Activated T-cell treated with anti-CD3 and anti-CD28 coated beads for 48 hours (primary cell): ENCODE measurements at regions not wholly inside any gene's neighbourhood (a gene's known extent, or its start where the extent isn't known, plus 50 kb on each side); places are given as distances from the start of the nearest gene placed in this dataset.

Source experiments
- DNase-seq: peaks from one replicate; pipeline ENCODE4 v3.0.0-alpha.2; 2020; ENCODE audit warnings: low read depth

DNA sequence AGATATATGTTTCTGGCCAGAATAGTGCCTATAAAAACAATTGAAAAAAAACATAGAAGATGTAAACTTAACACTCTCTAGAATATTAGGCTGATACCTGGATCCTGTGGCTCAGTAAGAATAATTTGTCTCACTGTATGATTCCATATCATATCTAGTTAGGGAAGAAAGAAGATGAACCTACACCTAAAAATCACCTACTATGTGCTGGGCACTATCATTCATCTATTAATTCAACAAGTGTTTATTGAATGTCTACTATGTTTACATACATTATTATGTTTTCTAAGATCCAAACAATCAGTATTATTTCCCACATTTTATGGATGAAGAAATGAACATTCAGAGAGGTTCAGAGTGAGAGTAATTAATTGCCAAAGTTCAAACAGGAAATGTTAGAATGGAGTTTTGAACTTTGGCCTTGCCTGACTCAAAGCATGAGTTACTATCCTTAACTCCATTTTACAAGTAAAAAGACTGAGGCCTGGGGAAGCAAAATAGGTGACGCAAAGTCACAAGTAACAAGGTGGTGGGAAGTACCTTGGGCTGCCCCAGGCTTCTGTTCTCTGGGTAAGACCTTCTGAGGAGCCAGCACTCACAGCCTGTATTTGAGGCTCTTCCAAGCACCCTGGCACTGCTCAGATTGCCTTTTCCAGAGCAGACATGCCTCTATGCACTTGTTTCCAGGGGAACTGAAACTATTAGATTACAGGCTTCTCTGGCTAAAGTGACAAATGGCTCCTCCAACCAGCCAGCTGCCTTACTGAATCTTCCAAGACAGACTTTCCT lies 111.1 kb upstream of the ACSL4 start:
- no peak for DNase-seq

DNA sequence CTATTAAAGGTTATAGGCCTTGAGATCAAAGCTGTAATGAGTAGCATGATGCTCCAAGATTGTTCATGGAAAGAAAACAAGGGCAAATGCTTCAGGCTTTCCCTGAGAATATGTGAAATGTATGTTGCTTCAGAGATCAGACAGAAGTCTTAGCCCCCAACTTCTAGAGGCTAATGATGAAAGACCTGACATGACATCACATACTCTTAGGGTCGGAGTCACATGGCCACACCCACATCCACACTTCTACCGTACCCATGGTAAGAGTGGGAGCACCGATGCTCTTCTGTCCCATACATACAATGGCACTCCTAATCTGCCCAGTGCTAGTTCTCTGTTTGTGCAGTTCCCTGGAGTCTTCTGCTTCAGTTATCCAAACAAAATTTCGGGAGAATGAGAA lies 111.9 kb upstream of the ACSL4 start:
- no peak for DNase-seq

DNA sequence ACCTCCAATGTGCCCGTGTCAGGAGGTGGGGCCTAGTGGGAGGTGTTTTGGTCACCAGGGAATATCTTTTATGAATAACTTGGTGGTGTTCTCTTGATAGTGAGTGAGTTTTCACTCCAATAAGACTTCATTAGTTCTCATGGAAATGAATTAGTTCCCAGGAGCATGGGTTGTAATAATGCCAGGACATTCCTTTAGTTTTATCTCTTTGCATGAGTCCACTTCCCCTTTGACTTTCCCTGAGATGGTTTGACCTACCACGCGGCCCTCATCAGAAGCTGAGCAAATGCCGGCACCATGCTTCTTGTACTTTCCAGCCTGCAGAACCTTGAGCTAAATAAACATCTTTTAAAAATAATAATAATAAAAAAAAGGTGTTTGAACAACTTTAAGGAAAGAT lies 112.9 kb upstream of the ACSL4 start:
- DNase-seq, result no peak

DNA sequence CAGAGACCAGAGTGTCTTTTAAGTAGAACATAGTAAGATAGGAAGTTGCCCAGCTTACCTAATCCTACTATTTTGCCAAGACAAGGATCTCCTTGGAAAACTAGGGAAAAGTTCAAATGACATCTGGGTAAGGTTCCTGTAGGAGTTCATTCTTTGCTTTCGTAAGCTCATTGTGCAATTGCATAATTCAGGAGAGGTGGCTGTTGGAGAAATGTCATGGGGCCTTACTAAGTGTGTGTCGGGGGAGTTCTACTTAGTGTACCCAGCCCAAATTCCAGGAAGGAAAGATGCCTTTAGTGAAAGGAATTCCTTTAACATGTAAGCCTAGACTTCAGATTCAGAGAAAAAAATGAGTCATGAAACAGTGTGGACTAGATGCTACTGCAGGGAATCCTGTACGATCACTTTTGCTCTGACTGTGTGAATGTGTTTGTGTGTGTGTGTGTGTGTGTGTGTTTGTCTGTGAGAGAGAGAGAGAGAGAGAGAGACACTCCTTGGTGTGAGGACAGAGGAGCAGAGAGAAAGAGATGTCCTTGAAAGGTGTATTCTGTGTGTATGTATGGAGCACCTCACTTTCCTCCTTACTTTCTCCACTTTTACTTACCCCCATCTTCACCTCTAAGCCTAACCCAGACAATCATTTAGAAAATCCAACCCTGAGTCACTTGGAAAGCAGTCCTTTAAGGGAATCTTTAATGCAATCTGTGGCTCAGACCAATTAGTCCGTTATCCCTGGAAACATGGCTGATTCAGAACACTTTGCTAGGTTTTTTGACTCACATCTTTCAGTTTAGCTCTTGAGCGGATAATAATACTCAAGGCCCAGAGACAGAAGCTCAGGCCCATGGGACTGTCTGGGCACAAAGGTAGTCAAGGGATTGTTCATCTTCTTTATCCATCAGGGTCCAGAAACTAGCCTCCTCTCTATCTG lies 114.5 kb upstream of the ACSL4 start:
- no peak for DNase-seq

DNA sequence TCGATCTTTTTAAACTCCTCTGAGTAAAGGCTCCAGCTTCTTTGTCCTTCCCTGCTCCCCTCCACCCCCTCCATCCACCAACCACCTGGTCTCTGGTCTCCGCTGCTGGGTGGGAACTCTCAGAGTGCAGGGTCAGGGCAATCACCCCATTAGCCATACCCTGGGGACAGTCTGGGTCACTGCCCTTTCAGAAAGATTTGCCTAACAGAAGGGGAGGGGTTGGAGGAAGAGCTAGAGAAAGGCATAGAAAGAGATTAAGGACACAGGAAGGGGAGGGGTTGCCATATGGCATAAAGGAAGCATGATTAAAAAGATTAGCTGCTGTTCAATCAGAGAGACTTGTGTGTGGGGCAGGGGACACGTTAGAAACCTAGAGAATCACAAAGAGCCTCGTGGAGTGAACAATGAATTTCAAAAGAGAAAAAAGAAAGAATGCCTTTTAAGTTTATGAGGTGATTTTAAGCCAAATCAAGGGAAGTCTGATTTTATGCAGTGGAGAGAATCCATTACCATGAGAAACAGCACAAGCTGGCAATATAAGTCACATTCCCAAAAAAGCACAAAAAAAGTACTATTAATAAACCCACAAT lies 115.5 kb upstream of the ACSL4 start:
- DNase-seq, result no peak

DNA sequence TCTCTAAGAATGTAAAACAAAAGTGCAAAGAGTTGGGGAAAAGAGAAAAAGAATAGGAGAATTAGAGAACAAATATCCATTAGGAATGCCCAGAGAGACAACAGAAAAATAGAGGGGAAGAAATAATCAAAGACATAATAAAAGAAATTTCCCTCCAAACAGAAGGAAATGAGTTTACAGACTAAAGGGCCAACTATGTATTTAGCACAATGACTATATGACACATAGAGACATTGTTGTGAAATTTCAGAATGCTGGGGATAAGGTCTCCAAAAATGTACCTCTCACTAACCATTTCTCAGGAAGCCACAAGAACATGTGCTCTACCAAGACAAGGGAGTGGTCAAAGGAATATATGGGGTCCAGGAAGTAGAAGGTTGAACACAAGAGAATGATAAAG lies 121.0 kb upstream of the ACSL4 start:
- no peak for DNase-seq

DNA sequence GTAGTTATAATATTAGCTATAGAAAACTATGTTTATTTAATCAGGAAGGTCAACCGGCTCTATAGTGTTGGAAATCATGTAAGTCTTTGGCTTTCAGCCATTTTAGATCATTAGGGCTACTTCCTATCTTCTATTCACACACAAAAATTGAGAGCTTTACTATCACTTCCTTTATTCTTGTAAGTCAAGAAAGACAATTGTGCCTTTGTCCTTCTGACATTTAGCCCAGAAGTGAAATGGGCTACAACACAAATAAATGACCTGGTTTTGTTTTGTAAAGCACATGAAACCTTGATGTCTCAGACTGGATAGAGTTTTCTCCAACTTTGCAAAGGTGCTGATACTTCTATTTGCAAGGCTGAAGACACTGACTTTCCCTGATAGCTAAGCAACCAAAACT lies 122.4 kb upstream of the ACSL4 start:
- no peak for DNase-seq

DNA sequence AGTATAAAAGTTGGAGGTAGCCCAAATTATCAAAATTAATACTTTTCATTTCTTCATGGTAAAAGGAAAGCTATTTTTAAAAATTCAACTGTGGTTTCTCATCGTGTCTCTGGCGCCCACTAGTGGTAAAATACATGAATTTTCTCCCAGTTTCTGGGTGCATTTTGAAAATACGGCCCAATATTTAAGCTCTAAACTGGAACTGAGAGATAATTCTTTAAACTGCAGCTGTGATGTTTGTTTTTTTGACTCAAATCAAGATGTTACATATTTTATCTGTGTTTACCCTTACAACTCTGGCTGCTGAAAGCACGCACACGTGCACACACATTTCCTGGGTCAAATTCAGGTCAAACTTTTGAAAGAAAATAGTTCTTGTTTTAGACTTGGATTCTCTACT lies 123.9 kb upstream of the ACSL4 start:
- no peak for DNase-seq

DNA sequence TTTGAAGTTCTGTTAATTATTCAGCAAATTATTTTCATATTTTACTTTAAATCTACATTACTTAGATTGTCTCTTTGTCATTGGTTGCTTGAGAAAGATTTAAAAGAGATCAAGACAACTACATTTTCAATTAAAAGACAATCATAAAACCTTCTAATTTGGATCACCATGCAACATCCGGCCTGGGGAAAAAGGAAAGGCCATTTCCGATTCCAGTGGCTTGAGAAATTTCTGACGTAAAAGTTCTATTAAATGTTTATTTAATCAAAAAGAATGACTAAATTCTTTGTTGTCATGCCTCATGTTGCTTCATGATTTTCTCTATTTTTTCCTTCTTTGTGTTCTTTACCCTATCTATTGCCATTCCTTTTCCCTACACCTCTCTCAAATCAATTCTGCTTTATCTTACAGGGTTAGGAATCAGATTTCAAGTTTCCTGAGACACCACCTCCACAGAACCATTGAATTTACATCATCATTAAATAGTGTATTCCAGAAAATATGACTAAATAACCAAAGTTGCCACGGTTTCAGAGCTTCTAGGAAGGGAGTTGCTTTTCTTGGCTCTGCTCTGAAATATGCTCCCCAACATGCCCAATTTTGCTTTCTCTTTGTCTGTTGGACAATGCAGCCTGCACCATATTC lies 124.6 kb upstream of the ACSL4 start:
- DNase-seq, result no peak

DNA sequence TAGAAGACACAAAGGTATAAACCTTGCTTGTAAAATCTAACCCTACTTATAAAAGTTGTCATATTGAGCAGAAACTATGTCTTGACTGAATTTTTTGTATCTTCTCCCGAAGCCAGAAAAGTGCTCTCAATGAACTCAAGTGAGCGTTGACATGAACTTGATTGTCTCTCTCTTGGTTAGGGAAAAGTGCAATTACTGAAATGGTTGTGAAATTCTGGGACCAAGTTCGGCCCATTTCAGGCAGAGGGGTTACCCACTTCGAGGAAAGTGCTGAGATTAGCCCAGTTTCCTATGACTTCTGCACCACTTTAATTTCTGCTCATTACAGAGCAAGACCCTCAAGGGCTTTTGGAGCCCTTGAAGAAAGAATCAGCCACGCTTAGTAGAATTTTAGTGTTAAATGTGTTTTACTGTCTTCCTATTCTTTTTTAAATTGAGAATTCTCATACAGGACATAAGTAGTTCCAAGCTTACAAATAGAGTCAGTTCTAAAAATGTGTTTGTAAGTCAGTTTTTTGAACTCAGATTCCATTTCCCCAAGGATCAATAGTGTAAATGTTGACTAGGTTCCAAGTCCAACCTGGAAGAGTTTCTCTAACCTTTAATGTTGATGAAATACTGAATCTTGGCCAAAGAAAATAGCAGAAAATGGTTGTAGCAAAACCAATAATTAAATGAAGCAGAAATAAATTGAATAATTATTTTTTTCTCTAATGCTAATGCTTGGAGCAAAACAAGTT lies 125.7 kb upstream of the ACSL4 start:
- no peak for DNase-seq

DNA sequence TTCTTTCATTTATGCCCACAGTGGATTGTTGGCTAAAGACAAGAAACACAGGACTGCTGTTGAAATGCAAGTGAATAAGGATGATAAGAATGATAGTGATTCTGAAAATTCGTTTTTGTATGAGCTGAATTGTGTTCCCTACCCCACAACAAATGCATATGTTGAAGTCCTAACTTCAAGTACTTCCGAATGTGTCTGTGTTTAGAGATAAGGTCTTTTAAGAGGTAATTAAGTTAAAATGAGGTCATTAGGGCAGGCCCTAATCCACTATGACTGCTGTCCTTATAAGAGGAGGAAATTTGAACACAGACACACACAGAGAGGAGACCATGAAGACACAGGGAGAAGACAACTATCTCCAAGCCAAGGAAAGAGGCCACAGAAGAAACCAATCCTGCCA lies 126.6 kb upstream of the ACSL4 start:
- no peak for DNase-seq

DNA sequence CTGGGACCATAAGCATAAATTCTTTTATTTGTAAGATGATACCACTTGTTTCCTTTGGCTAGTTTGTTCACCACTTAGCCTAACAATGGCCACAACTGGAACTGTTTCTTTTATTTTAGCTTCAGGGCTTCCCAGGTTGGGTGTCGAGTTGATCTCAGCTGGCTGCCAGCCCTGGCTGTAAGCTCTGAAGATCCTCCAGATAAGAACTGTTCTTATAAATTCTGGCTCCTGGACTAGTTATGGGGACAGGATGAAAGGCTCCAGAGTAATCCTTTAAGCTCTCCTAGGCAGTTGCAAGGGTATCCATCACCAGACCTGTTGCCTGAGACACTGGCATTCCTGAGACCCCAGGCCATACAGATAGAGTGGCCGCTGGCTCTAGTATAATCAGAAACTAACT lies 129.4 kb upstream of the ACSL4 start:
- no peak for DNase-seq

DNA sequence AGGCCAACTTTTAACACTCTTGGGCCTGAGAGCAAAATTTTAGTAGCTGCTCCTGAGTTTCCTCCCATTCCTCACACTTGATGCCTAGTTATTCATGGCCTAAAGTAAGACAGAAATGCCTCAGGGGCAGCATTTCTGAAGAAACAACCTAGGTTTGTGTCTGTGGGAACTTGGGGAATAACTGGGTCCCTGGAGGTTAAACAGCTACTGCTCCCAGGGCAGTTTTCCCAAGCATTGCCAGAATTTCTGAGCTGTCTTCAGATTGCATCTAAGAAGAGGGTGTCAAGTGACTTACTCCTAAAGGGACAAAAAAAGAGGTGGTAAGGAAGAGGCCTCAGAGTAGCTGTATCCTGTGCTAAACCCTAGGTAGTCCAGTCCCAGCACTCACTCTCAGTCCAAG lies 130.8 kb upstream of the ACSL4 start:
- DNase-seq, result no peak

DNA sequence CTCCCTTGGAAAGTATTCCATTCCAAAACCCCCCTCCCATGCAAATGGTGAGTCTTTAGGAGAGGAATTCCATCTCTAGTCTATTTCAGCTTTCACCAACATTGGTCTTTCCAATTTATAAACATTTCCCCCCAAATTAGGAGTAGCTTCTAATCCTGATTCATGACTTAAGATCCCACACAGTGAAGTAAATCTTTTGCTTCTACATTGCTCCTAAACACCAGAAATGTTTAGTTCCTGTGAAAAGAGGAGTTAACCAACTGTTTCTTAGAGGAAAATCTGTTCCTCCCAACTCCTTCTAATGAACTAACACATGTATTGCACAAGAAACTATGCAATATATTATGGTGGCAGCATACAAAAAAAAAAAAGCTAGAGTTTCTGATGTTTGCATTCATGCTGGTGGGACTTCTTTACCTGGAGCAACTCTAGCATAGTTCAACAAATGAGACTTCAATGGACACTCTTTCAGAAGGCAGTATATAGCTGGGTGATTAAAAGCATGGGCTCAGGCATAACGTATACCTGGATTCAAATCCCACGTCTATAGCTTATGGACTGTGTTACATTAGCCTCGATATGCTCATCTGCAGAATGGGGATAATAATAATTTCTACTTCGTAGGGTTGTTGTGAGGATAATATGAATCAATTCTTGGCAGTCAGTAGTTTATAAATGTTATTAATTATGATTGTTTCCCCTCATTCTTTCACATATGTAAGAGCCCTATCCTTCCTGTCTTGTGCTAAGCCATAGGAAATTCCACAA lies 131.6 kb upstream of the TMEM164 start:
- DNase-seq, result no peak

DNA sequence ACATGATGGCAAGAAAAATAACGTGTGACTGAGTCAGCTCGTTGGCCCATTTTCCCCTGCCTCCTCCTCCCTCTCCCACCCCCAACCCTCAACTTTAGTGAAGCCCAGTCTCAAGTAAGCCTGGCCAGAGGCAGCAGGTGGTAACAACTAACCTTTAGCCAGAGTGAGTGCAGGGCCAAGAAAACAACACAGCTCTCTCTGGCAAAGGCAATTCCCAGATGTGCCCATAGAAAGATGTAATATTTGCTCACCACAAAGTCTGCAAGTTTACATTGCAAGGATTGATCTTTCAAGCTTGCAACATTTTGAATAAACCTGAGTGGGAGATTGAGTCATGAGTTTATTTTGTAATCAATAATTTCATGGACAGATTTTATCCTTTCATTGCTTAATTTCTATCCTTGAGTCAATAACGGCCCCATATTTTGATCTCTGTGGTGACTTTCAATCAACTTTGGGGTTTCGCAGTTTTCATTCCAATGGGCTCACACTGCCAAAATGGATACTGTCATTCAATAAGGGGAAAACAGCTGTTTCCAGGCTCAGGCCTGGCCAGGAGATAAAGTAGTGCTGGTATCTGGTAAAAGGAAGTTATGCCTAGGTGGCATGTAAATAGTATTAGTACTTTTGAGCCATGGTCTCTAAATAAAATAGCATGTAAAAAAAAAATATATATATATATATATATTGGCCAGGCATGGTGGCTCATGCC lies 130.7 kb upstream of the TMEM164 start:
- no peak for DNase-seq

DNA sequence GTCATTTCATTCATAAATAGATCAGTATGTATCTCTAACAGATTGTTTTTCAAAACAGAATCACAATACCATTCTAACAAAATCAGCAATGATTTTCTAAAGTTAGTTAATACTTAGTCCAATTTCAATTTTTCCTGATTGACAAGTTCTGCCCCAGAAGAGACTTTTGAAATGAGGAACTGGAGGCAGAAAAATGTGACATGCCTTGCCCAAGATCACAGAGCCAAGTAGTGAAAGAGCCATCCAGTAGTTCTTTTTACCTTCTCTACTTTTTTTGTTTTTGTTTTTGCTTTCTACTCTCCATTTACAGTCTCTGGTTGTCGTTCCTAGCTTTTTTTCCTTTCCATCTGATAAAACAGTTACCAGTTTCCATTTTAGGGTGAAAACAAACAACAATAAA lies 129.3 kb upstream of the TMEM164 start:
- DNase-seq, result no peak

DNA sequence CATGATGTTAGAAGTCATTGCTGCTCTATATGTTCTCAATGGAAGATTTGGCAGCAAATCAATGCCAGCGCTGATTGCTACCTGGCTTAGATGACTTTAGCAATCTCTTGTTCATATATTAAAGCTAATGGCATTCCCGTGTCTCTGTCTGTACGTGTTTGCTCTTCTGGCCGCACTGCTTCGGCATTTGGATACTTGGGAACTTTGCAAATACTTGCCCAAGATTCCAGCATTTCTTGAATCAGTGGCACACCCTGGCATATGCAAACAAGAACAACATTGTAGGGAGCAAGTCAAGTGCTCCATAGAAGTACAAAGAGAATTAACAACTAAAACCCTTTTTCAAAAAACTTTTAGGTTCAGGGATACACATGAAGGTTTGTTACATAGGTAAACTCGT lies 128.9 kb upstream of the TMEM164 start:
- DNase-seq, result no peak

DNA sequence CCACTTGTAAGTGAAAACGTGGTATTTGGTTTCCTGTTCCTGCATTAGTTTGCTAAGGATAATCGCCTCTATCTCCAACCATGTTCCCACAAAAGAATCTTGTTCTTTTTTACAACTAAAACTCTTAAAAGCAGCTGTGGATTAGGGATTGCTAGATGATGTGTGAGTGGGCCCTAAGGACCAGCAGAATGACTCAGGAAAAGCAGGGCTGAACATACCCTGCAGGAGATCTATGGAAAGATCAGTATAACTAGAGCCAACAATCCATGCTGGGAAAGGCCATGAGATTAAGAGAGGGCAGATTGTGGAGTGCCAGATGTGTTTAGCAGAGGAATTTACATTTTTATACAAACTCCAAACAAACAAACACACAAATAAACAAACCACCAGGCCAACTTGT lies 128.4 kb upstream of the TMEM164 start:
- no peak for DNase-seq

DNA sequence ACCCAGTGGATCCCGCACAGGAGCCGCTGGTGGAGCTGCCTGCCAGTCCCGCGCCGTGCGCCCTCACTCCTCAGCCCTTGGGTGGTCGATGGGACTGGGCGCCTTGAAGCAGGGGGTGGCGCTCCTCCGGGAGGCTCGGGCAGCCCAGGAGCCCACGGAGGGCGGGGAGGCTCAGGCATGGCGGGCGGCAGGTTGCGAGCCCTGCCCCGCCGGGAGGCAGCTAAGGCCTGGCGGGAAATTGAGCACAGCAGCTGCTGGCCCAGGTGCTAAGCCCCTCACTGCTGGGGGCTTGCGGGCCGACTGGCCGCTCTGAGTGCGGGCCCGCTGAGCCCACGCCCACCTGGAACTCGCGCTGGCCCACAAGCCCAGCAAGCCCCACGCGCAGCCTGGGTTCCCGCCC lies 127.1 kb upstream of the TMEM164 start:
- DNase-seq, result no peak

DNA sequence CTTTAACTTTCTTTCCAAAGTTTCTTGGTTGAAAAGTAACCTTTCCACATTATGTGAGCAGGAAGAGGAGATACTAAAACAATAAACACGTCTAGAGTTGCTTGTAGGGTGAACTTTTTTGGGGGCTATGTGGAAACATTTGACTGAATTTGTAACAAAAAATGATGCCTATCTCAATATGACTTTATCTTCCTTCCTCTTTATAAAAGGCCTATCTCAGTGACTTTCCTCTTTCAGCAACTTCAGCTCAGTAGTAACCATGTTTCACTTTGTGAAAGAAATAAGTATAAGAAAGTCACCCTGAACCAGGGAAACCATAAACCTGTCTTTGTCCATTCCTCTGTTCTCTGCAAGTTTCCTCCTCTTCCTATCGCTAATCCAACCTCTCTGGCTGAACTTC lies 124.7 kb upstream of the TMEM164 start:
- no peak for DNase-seq
